Mammary epithelial cell (primary cell): ENCODE measurements at regions not wholly inside any gene's neighbourhood (a gene's known extent, or its start where the extent isn't known, plus 50 kb on each side); places are given as distances from the start of the nearest gene placed in this dataset.

Experiments
- CTCF ChIP-seq, 2 donors: IDR thresholded peaks in 1 of 2; conservative IDR thresholded peaks in 1 of 2; 2 replicates each; pipeline ENCODE4 v1.5.1; 2011 to 2012; ENCODE audit warnings: inconsistent platforms in 2 of 2, low read length in 2 of 2, mild to moderate bottlenecking in 2 of 2, control low read depth in 1 of 2, low read depth in 1 of 2; ENCODE audit not compliant: insufficient read depth in 1 of 2; ENCODE audit errors: extremely low read depth in 1 of 2
- EZH2 ChIP-seq: IDR thresholded peaks from 2 replicates; pipeline ENCODE4 v1.6.1; 2012; ENCODE audit warnings: low read length, inconsistent platforms, borderline replicate concordance

GRCh38 chr9:13857521-13857920 is 456.4 kb downstream of the NFIB start:
- no peak for TF ChIP-seq CTCF (conservative IDR thresholded peaks at IDR 0.05 in 1 of 2, IDR thresholded peaks at IDR 0.05 in 1 of 2; ENCODE audit: extremely low read depth in 1 of 2, insufficient read depth in 1 of 2, low read depth in 1 of 2, low read length in 2 of 2)
- TF ChIP-seq EZH2: no peak
